IMR-90 (cell line): ENCODE measurements at regions not wholly inside any gene's neighbourhood (a gene's known extent, or its start where the extent isn't known, plus 50 kb on each side); places are given as distances from the start of the nearest gene placed in this dataset.
A peak's percentile ranks its signal among the peaks of the same experiment; 100 is the strongest.

Experiments used
- ATAC-seq: fragments of 200-7000 bp; cut with Tn5 transposase; 2 replicates; pipeline ENCODE4 v1.9.1; 2020; ENCODE audit warnings: low read depth, mild to moderate bottlenecking, moderate library complexity
- BruUV-seq: library from RNA; stranded (reverse); fragments of 400-500 nt; replicated peaks from 2 replicates; lab custom pipeline; 2021; lab: Mats Ljungman, UMichigan
- CTCF ChIA-PET: fragments of 300-600 bp; formaldehyde crosslinking; extraction: SDS; loops from one replicate; lab custom pipeline; 2021; ENCODE audit warnings: antibody characterized with exemption; lab: Yijun Ruan, JAX
- POLR2A ChIA-PET: fragments of 300-600 bp; sonication (Branson Sonifier 250); formaldehyde crosslinking; loops from one replicate; lab custom pipeline; 2022; ENCODE audit warnings: antibody characterized with exemption; ENCODE audit not compliant: unreplicated experiment; lab: Charles Lee
- DNase-seq: peaks from one replicate; pipeline ENCODE4 v3.0.0; 2013
- H2AFZ ChIP-seq: replicated peaks from 2 replicates; pipeline ENCODE3; 2013; ENCODE audit warnings: low read length, mild to moderate bottlenecking; ENCODE audit not compliant: poor library complexity
- H2AK5ac ChIP-seq: 2 replicates; pipeline ENCODE4 v1.6.1; 2013; ENCODE audit warnings: low read depth, low read length, inconsistent platforms
- H2AK9ac ChIP-seq: replicated peaks from 2 replicates; pipeline ENCODE3; 2013; ENCODE audit warnings: mild to moderate bottlenecking, low read depth, low read length, moderate library complexity; ENCODE audit not compliant: poor library complexity
- H2BK120ac ChIP-seq: 2 replicates; pipeline ENCODE4 v1.6.1; 2013; ENCODE audit warnings: low read depth, low read length, inconsistent platforms
- H2BK15ac ChIP-seq: 3 replicates; pipeline ENCODE4 v1.6.1; 2013; ENCODE audit warnings: low read depth, low read length, inconsistent platforms
- H2BK20ac ChIP-seq: 2 replicates; pipeline ENCODE4 v1.6.1; 2013; ENCODE audit warnings: low read depth, mild to moderate bottlenecking, inconsistent platforms, low read length, moderate library complexity
- H2BK5ac ChIP-seq: 2 replicates; pipeline ENCODE4 v1.6.1; 2013; ENCODE audit warnings: mild to moderate bottlenecking, low read depth, low read length, inconsistent platforms; ENCODE audit not compliant: poor library complexity, severe bottlenecking
- H3K14ac ChIP-seq: replicated peaks from 2 replicates; pipeline ENCODE4 v1.6.1; 2013; ENCODE audit warnings: low read depth, low read length, inconsistent platforms
- H3K18ac ChIP-seq: 2 replicates; pipeline ENCODE4 v1.6.1; 2013; ENCODE audit warnings: low read depth, low read length, control low read depth
- H3K23ac ChIP-seq: 2 replicates; pipeline ENCODE4 v1.6.1; 2013; ENCODE audit warnings: low read depth, low read length, inconsistent platforms
- H3K27ac ChIP-seq: 2 replicates; pipeline ENCODE4 v1.5.1; 2013; ENCODE audit warnings: mild to moderate bottlenecking, control low read depth, low read length; ENCODE audit not compliant: insufficient read depth
- H3K27me3 ChIP-seq: 2 replicates; pipeline ENCODE4 v1.6.1; 2013; ENCODE audit warnings: low read length; ENCODE audit not compliant: control insufficient read depth, insufficient read depth
- H3K36me3 ChIP-seq: 2 replicates; pipeline ENCODE4 v1.6.1; 2013; ENCODE audit warnings: low read length, mixed read lengths; ENCODE audit not compliant: control insufficient read depth, insufficient read depth
- H3K4ac ChIP-seq: 2 replicates; pipeline ENCODE4 v1.6.1; 2013; ENCODE audit warnings: low read depth, low read length, inconsistent platforms
- H3K4me1 ChIP-seq: 2 replicates; pipeline ENCODE4 v1.6.1; 2013; ENCODE audit warnings: low read length, mixed read lengths; ENCODE audit not compliant: control insufficient read depth, insufficient read depth
- H3K4me2 ChIP-seq: 2 replicates; pipeline ENCODE4 v1.6.1; 2013; ENCODE audit warnings: low read depth, mild to moderate bottlenecking, control low read depth, low read length, moderate library complexity
- H3K4me3 ChIP-seq: 2 replicates; pipeline ENCODE4 v1.5.1; 2013; ENCODE audit warnings: low read depth, mild to moderate bottlenecking, control low read depth, low read length, moderate library complexity; ENCODE audit not compliant: insufficient read depth
- H3K56ac ChIP-seq: 2 replicates; pipeline ENCODE4 v1.6.1; 2013; ENCODE audit warnings: low read length, inconsistent platforms; ENCODE audit not compliant: insufficient read depth; ENCODE audit errors: extremely low read depth
- H3K79me1 ChIP-seq, 2 experiments: 2 replicates each; pipeline ENCODE4 v1.6.1; 2013; ENCODE audit warnings: low read length in 2 of 2, inconsistent platforms in 1 of 2, low read depth in 1 of 2
- H3K9ac ChIP-seq: 2 replicates; pipeline ENCODE4 v1.6.1; 2013; ENCODE audit warnings: low read depth, low read length, control low read depth
- H3K9me1 ChIP-seq: 2 replicates; pipeline ENCODE4 v1.6.1; 2013; ENCODE audit warnings: low read length, inconsistent platforms; ENCODE audit not compliant: insufficient read depth
- H3K9me3 ChIP-seq: 2 replicates; pipeline ENCODE4 v1.6.1; 2013; ENCODE audit warnings: low read length; ENCODE audit not compliant: control insufficient read depth, insufficient read depth
- H4K20me1 ChIP-seq: 2 replicates; pipeline ENCODE4 v1.6.1; 2013; ENCODE audit warnings: low read length, inconsistent platforms; ENCODE audit not compliant: insufficient read depth
- H4K5ac ChIP-seq: 2 replicates; pipeline ENCODE4 v1.6.1; 2013; ENCODE audit warnings: mild to moderate bottlenecking, low read depth, low read length, control low read depth
- H4K8ac ChIP-seq, 2 experiments: 2 replicates each; pipeline ENCODE4 v1.6.1; 2013; ENCODE audit warnings: low read depth in 2 of 2, low read length in 2 of 2, control low read depth in 1 of 2, inconsistent platforms in 1 of 2
- H4K91ac ChIP-seq: 2 replicates; pipeline ENCODE4 v1.6.1; 2013; ENCODE audit warnings: low read depth, low read length, inconsistent platforms; ENCODE audit not compliant: insufficient read depth
- FOS ChIP-seq: fragments of 150-350 bp; IDR thresholded peaks from 2 replicates; pipeline ENCODE4 v1.6.1; 2016; ENCODE audit warnings: low read depth, low read length
- MAFK ChIP-seq: IDR thresholded peaks from 2 replicates; pipeline ENCODE4 v1.6.1; 2012; ENCODE audit warnings: low read depth, low read length, improper control_type of control experiment
- MAZ ChIP-seq: IDR thresholded peaks from 2 replicates; pipeline ENCODE4 v1.6.1; 2012; ENCODE audit warnings: low read depth, mild to moderate bottlenecking, low read length, improper control_type of control experiment, moderate library complexity, borderline replicate concordance
- NFE2L2 ChIP-seq: fragments of 150-350 bp; IDR thresholded peaks from 2 replicates; pipeline ENCODE4 v1.6.1; 2016; ENCODE audit warnings: low read depth, mild to moderate bottlenecking, low read length
- RFX5 ChIP-seq: IDR thresholded peaks from 2 replicates; pipeline ENCODE4 v1.8.0; 2012; ENCODE audit warnings: low read depth, mild to moderate bottlenecking, low read length, moderate library complexity
- WGBS, 2 experiments: methylation state at CpG; one replicate each; pipeline versions ENCODE4 v1.1.5 to v1.1.7; 2013; ENCODE audit warnings: missing lambda C conversion rate in 2 of 2; ENCODE audit not compliant: insufficient read length in 1 of 2; ENCODE audit errors: extremely low coverage in 2 of 2; 5-methylcytosine and 5-hydroxymethylcytosine counted together
- dilution Hi-C: fragments of 300-500 bp; cut with HindIII; formaldehyde crosslinking; loops from one replicate; pipeline ENCODE4 v1.14.3; 2018; ENCODE audit warnings: low sequenced_read_pairs; ENCODE audit not compliant: unreplicated experiment
- in situ Hi-C: fragments of 300-500 bp; cut with MboI; formaldehyde crosslinking; loops from 3 replicates; pipeline ENCODE4 v1.14.3; 2019; ENCODE audit warnings: low sequenced_read_pairs, inconsistent platforms, mixed read lengths
- intact Hi-C: fragments of 100-400 bp; cut with micrococcal nuclease; formaldehyde crosslinking; loops from 2 replicates; pipeline ENCODE4 v1.10.0; 2022
- TF ChIP-seq, protein P1 (sequence below): fragments of 150-350 bp; IDR thresholded peaks from 2 replicates; pipeline ENCODE4 v1.6.1; 2017; ENCODE audit warnings: mild to moderate bottlenecking, antibody characterized with exemption, low read length, low read depth

DNA sequence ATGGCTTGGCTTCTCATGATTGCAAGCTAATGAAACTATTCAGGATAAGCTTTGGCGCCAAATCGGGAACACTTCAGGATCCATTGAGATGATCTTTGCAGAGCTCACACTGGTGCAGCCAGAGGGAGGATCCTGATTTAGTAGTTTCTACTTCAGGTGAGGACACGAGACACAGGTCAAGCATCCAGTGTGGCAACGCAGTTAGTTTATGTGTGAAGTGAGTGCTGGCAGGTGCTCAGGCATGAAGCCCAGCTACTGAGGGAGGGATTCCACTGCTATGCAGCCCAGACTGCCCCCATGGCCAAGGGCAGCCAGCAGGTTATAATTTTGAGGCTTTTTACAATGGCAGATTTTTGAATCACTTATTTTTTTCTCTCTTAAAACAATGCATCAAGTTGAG, 113.5 kb upstream of the PCED1B start:
- H3K9me3 ChIP-seq = no peaks in the 10 kb centered on the region
- CTCF ChIA-PET = interaction anchor here (1.1 to 1.7 kb wide), 2 partner anchors 11 to 18 kb away, joined by 3 to 4 read pairs; no protein-coding TSS in a partner anchor
- dilution Hi-C loops = no loop called here
- no peak overlapping the region for H3K56ac ChIP-seq
- no peak overlapping the region; a peak in 1 of 4 replicates for H4K8ac ChIP-seq
- H3K79me1 ChIP-seq = no peaks in the 10 kb centered on the region
- no peak overlapping the region for H2BK5ac ChIP-seq
- peak overlapping the region; percentile 43; the same call in 1 of the 2 replicates for H3K4ac ChIP-seq
- peak overlapping the region; percentile 15; the same call in 2 of the 3 replicates for H2BK15ac ChIP-seq
- WGBS, 2 experiments = 63% methylated on average over 2 of the region's 4 CpGs; no CpG with 5 or more reads in 1 of the 2 experiments
- in situ Hi-C loops = no loop called here
- H3K9ac ChIP-seq = no peak overlapping the region
- H3K4me2 ChIP-seq = no peak overlapping the region
- BruUV-seq = no TSS peak
- H2BK20ac ChIP-seq = peak overlapping the region; percentile 47; the same call in 1 of the 2 replicates
- no peak for DNase-seq
- H3K18ac ChIP-seq = no peak overlapping the region
- no peaks in the 10 kb centered on the region for H3K27me3 ChIP-seq
- no peak overlapping the region for H3K23ac ChIP-seq
- H2AK9ac ChIP-seq = peak overlapping the region; percentile 31
- no peaks in the 10 kb centered on the region for H3K36me3 ChIP-seq
- peak overlapping the region; percentile 77; the same call in 1 of the 2 replicates for H2AK5ac ChIP-seq
- peaks cover 5% of the 10 kb centered on the region; the same call in 1 of the 2 replicates for H3K4me1 ChIP-seq
- no peak for TF ChIP-seq FOS
- TF ChIP-seq, protein P1, sequence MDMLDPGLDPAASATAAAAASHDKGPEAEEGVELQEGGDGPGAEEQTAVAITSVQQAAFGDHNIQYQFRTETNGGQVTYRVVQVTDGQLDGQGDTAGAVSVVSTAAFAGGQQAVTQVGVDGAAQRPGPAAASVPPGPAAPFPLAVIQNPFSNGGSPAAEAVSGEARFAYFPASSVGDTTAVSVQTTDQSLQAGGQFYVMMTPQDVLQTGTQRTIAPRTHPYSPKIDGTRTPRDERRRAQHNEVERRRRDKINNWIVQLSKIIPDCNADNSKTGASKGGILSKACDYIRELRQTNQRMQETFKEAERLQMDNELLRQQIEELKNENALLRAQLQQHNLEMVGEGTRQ = no peak
- TF ChIP-seq MAFK = no peak
- no peak for TF ChIP-seq NFE2L2
- TF ChIP-seq MAZ = no peak
- no peak for TF ChIP-seq RFX5
- peaks cover 5% of the 10 kb centered on the region; the same call in 1 of the 2 replicates for H3K9me1 ChIP-seq
- H3K4me3 ChIP-seq = no peak overlapping the region
- intact Hi-C loops = no loop called here
- no peak overlapping the region for H3K27ac ChIP-seq
- no peak overlapping the region for H4K91ac ChIP-seq
- H2AFZ ChIP-seq = no peak overlapping the region
- POLR2A ChIA-PET = no interaction called here
- ATAC-seq = no peak
- peak overlapping the region; percentile 81 for H3K14ac ChIP-seq
- H4K20me1 ChIP-seq = no peaks in the 10 kb centered on the region
- peak overlapping the region; percentile 76; the same call in 1 of the 2 replicates for H2BK120ac ChIP-seq
- no peak overlapping the region for H4K5ac ChIP-seq
